Muscle of leg (tissue), 3 donors: ENCODE measurements at regions not wholly inside any gene's neighbourhood (a gene's known extent, or its start where the extent isn't known, plus 50 kb on each side); places are given as distances from the start of the nearest gene placed in this dataset.
A peak's percentile ranks its signal among the peaks of the same experiment; 100 is the strongest.

Source experiments
- DNase-seq: peaks from one replicate; pipeline ENCODE4 v3.0.0; 2013
- H3K27ac ChIP-seq: one replicate; pipeline ENCODE4 v1.5.1; 2013; ENCODE audit warnings: mild to moderate bottlenecking, low read length, control low read depth
- H3K27me3 ChIP-seq: one replicate; pipeline ENCODE4 v1.6.1; 2013; ENCODE audit warnings: low read length; ENCODE audit not compliant: control insufficient read depth, insufficient read depth
- H3K36me3 ChIP-seq: one replicate; pipeline ENCODE4 v1.6.1; 2013; ENCODE audit warnings: low read length; ENCODE audit not compliant: control insufficient read depth, insufficient read depth
- H3K4me1 ChIP-seq: one replicate; pipeline ENCODE4 v1.6.1; 2013; ENCODE audit warnings: low read length; ENCODE audit not compliant: control insufficient read depth, insufficient read depth
- H3K4me3 ChIP-seq: one replicate; pipeline ENCODE4 v1.5.1; 2013; ENCODE audit warnings: low read length, control low read depth
- H3K9me3 ChIP-seq: replicated peaks from 2 replicates; pipeline ENCODE4 v1.6.1; 2013; ENCODE audit warnings: low read depth, low read length; ENCODE audit not compliant: control insufficient read depth
- WGBS: methylation state at CpG from one replicate; pipeline ENCODE4 v1.1.5; 2013; ENCODE audit warnings: missing lambda C conversion rate; ENCODE audit not compliant: insufficient coverage; 5-methylcytosine and 5-hydroxymethylcytosine counted together

- no peaks in the 10 kb centered on the region for H3K36me3 ChIP-seq
- no peaks in the 10 kb centered on the region for H3K27me3 ChIP-seq
- peaks cover 16% of the 10 kb centered on the region for H3K9me3 ChIP-seq
- H3K27ac ChIP-seq: no peak overlapping the region
- no peak for DNase-seq
- peaks cover 8% of the 10 kb centered on the region for H3K4me1 ChIP-seq
- no peak overlapping the region for H3K4me3 ChIP-seq
Observed at GRCh38 chr2:74759986-74760385, 73.9 kb upstream of the HK2 start.

- no peak overlapping the region for H3K27ac ChIP-seq
- H3K4me1 ChIP-seq: peaks cover 8% of the 10 kb centered on the region
- H3K27me3 ChIP-seq: no peaks in the 10 kb centered on the region
- H3K4me3 ChIP-seq: no peak overlapping the region
- H3K36me3 ChIP-seq: no peaks in the 10 kb centered on the region
- peaks cover 9% of the 10 kb centered on the region for H3K9me3 ChIP-seq
- no peak for DNase-seq
- WGBS: no CpG with 5 or more reads among the region's 6 CpGs
Observed at GRCh38 chr2:74760875-74761630, 72.9 kb upstream of the HK2 start.

- Histone ChIP-seq H3K4me3 (no peak overlapping the region), H3K4me1 (peaks cover 8% of the 10 kb centered on the region), H3K27me3 (no peaks in the 10 kb centered on the region), H3K9me3 (no peaks in the 10 kb centered on the region), H3K36me3 (no peaks in the 10 kb centered on the region), H3K27ac (no peak overlapping the region)
- no peak for DNase-seq
- WGBS: no CpG with 5 or more reads among the region's 3 CpGs
Observed at GRCh38 chr2:74762789-74763188, 71.1 kb upstream of the HK2 start.

GRCh38 chr2:74763962-74764428, 69.9 kb upstream of the HK2 start:
- Histone ChIP-seq H3K4me1 (peaks cover 10% of the 10 kb centered on the region), H3K27ac (no peak overlapping the region), H3K36me3 (no peaks in the 10 kb centered on the region), H3K27me3 (no peaks in the 10 kb centered on the region), H3K4me3 (no peak overlapping the region), H3K9me3 (no peaks in the 10 kb centered on the region)
- DNase-seq: no peak

- Histone ChIP-seq H3K36me3 (no peaks in the 10 kb centered on the region), H3K4me3 (no peak overlapping the region), H3K27ac (no peak overlapping the region), H3K4me1 (peaks cover 10% of the 10 kb centered on the region), H3K27me3 (no peaks in the 10 kb centered on the region), H3K9me3 (no peaks in the 10 kb centered on the region)
- no peak for DNase-seq
- WGBS: 60% methylated on average over 1 of the region's 5 CpGs
Observed at GRCh38 chr2:74764429-74765272, 69.3 kb upstream of the HK2 start.

- WGBS: 100% methylated on average over 1 of the region's 3 CpGs
- DNase-seq: no peak
- Histone ChIP-seq H3K27ac (no peak overlapping the region), H3K27me3 (no peaks in the 10 kb centered on the region), H3K36me3 (no peaks in the 10 kb centered on the region), H3K4me1 (peaks cover 10% of the 10 kb centered on the region), H3K9me3 (no peaks in the 10 kb centered on the region), H3K4me3 (no peak overlapping the region)
Observed at GRCh38 chr2:74766780-74767179, 67.1 kb upstream of the HK2 start.

- Histone ChIP-seq H3K27ac (no peak overlapping the region), H3K27me3 (no peaks in the 10 kb centered on the region), H3K36me3 (no peaks in the 10 kb centered on the region), H3K4me1 (peaks cover 10% of the 10 kb centered on the region), H3K4me3 (no peak overlapping the region), H3K9me3 (no peaks in the 10 kb centered on the region)
- DNase-seq: no peak
- no CpG with 5 or more reads among the region's 2 CpGs for WGBS
Observed at GRCh38 chr2:74767618-74768017, 66.3 kb upstream of the HK2 start.

GRCh38 chr2:74768401-74768914, 65.5 kb upstream of the HK2 start:
- no peak for DNase-seq
- Histone ChIP-seq H3K27ac (no peak overlapping the region), H3K9me3 (no peaks in the 10 kb centered on the region), H3K4me1 (peaks cover 10% of the 10 kb centered on the region), H3K27me3 (no peaks in the 10 kb centered on the region), H3K4me3 (no peak overlapping the region), H3K36me3 (no peaks in the 10 kb centered on the region)
- 63% methylated on average over 3 of the region's 4 CpGs for WGBS

- H3K4me1 ChIP-seq: peaks cover 2% of the 10 kb centered on the region
- H3K4me3 ChIP-seq: no peak overlapping the region
- H3K27me3 ChIP-seq: no peaks in the 10 kb centered on the region
- H3K27ac ChIP-seq: no peak overlapping the region
- no peaks in the 10 kb centered on the region for H3K9me3 ChIP-seq
- H3K36me3 ChIP-seq: no peaks in the 10 kb centered on the region
- peak; percentile 76 for DNase-seq
Observed at GRCh38 chr2:74772046-74772445, 61.9 kb upstream of the HK2 start.

GRCh38 chr2:74777161-74777900, 56.6 kb upstream of the HK2 start:
- no peaks in the 10 kb centered on the region for H3K36me3 ChIP-seq
- DNase-seq: no peak
- 87% methylated on average over 4 of the region's 8 CpGs for WGBS
- H3K4me1 ChIP-seq: peaks cover 14% of the 10 kb centered on the region
- no peaks in the 10 kb centered on the region for H3K9me3 ChIP-seq
- H3K4me3 ChIP-seq: no peak overlapping the region
- no peak overlapping the region for H3K27ac ChIP-seq
- H3K27me3 ChIP-seq: no peaks in the 10 kb centered on the region
